Prostate gland (tissue), 2 donors: ENCODE measurements at regions not wholly inside any gene's neighbourhood (a gene's known extent, or its start where the extent isn't known, plus 50 kb on each side); places are given as distances from the start of the nearest gene placed in this dataset.

ENCODE experiments used
- POLR2A ChIP-seq: fragments of 450-650 bp; IDR thresholded peaks from one replicate; pipeline ENCODE4 v1.6.1; 2016; ENCODE audit warnings: antibody characterized with exemption, mild to moderate bottlenecking
- POLR2AphosphoS5 ChIP-seq: sonication (generic); formaldehyde crosslinking; IDR thresholded peaks from one replicate; pipeline ENCODE4 v1.6.1; 2017; ENCODE audit warnings: antibody characterized with exemption
- TF ChIP-seq, protein P1 (sequence below), 4 experiments: fragments of 200-600 bp in 2 of 4; fragments of 450-650 bp in 2 of 4; sonication (generic) in 2 of 4; IDR thresholded peaks; 1 replicate in 3 of 4; 2 replicates in 1 of 4; pipeline ENCODE4 v1.5.1; 2016 to 2019; ENCODE audit warnings: antibody characterized with exemption in 4 of 4, mild to moderate bottlenecking in 2 of 4, moderate library complexity in 2 of 4

DNA sequence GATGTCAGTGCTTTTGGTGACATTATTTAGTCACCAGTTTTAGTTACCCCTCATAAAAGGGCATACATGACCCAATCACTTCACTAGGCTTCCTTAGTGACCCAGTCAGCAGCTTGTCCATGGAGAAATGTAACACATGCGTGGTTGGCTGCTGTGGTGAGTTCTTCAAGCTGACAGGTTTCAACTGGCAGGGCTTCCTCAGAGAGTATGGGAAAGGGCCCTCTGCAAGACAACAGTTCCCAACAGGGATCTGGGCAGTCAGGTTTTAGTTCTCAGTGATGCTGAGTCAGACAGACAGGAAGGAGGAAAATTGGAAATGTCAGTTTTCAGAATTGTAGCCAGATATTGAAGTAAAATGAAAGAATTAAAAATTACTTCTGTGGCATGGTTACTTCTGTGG lies 282.5 kb downstream of the TBL1XR1 start:
- TF ChIP-seq, protein P1, sequence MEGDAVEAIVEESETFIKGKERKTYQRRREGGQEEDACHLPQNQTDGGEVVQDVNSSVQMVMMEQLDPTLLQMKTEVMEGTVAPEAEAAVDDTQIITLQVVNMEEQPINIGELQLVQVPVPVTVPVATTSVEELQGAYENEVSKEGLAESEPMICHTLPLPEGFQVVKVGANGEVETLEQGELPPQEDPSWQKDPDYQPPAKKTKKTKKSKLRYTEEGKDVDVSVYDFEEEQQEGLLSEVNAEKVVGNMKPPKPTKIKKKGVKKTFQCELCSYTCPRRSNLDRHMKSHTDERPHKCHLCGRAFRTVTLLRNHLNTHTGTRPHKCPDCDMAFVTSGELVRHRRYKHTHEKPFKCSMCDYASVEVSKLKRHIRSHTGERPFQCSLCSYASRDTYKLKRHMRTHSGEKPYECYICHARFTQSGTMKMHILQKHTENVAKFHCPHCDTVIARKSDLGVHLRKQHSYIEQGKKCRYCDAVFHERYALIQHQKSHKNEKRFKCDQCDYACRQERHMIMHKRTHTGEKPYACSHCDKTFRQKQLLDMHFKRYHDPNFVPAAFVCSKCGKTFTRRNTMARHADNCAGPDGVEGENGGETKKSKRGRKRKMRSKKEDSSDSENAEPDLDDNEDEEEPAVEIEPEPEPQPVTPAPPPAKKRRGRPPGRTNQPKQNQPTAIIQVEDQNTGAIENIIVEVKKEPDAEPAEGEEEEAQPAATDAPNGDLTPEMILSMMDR (IDR thresholded peaks at IDR 0.05), result no peak
- no peak for TF ChIP-seq POLR2A
- TF ChIP-seq POLR2AphosphoS5, result no peak
